Ovary (tissue), 3 donors: ENCODE measurements at regions not wholly inside any gene's neighbourhood (a gene's known extent, or its start where the extent isn't known, plus 50 kb on each side); places are given as distances from the start of the nearest gene placed in this dataset.

ENCODE experiments used
- POLR2A ChIP-seq: fragments of 450-650 bp; IDR thresholded peaks from one replicate; pipeline ENCODE4 v1.6.1; 2017; ENCODE audit warnings: antibody characterized with exemption, mild to moderate bottlenecking, moderate library complexity
- TF ChIP-seq, protein P1 (sequence below), 3 donors: fragments of 450-650 bp in 2 of 3; fragments of 200-600 bp in 1 of 3; IDR thresholded peaks; one replicate each; pipeline versions ENCODE4 v1.5.1 to v1.8.0; 2016 to 2022; ENCODE audit warnings: antibody characterized with exemption in 3 of 3, mild to moderate bottlenecking in 1 of 3
- donor health status: DM: no; HTN: no; CAD: no.

DNA sequence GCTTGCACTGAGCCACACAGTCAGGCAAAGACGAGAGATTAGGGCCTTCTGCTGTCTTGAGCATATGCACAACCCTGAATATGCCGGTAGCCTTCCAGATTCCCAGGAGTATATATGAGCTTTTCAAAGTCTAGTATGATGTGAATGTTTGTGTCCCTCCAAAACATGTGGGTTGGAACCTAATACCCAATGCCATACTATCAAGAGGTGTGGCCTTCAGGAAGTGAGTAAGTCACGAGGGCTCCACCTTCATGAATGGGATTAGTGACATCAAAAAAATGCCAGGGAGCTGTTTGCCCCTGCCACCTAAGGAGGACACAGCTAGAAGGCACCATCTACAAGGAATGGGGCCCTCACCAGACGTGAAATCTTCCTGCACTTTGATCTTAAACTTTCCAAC, 105.2 kb downstream of the CH25H start:
- TF ChIP-seq POLR2A, result no peak
- TF ChIP-seq, protein P1, sequence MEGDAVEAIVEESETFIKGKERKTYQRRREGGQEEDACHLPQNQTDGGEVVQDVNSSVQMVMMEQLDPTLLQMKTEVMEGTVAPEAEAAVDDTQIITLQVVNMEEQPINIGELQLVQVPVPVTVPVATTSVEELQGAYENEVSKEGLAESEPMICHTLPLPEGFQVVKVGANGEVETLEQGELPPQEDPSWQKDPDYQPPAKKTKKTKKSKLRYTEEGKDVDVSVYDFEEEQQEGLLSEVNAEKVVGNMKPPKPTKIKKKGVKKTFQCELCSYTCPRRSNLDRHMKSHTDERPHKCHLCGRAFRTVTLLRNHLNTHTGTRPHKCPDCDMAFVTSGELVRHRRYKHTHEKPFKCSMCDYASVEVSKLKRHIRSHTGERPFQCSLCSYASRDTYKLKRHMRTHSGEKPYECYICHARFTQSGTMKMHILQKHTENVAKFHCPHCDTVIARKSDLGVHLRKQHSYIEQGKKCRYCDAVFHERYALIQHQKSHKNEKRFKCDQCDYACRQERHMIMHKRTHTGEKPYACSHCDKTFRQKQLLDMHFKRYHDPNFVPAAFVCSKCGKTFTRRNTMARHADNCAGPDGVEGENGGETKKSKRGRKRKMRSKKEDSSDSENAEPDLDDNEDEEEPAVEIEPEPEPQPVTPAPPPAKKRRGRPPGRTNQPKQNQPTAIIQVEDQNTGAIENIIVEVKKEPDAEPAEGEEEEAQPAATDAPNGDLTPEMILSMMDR (IDR thresholded peaks at IDR 0.05), result no peak
